ENCODE measurements at regions not wholly inside any gene's neighbourhood (a gene's known extent, or its start where the extent isn't known, plus 50 kb on each side); places are given as distances from the start of the nearest gene placed in this dataset.
A peak's percentile ranks its signal among the peaks of the same experiment; 100 is the strongest.
"Not testable (repeated sequence)": the region's sequence is repeated elsewhere in the genome, so short reads cannot be mapped to it uniquely, and the experiment has no call there.

DNA sequence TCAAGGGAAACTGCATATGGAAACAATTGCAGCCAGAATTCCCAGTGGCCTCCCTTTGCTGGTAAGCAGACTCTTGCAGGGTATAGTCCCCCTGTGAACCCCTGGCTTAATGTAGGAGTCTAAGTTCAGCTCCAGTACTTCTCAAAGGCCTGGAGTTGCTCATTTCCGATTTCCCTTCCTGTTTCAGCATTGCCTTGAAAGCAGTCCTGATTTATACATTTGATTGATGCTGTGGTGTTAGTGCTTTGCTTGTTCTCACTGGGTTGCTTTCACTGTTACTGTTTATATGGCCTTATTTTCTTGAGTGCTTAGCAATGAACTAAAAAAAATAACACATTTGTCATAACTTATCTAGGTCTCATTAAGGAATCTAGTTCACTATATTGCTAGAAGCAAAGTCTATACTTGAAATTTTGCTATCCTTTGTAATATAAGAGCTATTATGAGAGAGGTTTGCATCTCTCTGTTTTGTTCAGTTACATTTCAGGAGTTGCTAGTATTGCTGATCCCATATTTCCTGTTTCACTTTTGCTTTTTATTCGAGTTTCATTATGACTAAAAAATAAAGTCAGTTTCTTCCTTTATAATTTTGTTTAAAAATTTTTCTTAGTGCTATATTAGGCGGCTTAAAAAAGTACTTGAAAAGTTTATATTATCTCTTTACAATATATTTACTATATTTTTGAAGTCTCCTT lies 122.4 kb upstream of the NMUR2 start:
- DNase-seq: no peak

DNA sequence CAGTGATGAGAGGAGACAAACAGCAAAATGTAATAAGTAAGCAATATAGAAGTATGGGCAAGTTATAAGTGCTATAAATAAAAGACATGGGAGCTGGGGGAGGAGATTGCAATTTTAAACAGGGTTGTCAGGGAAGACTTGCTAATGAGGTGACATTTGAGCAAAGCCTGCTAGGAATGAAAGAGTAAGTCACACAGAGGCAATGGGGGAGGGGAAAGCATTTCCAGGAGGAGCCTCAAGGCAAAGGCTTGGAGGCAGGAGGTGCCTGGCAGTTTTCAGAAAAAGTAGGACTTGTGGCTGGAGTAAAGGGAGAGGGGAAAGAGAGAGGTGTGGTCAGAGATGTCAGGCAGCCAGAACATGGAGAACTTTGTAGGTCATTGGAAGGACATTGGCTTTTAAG lies 124.4 kb upstream of the NMUR2 start:
- DNase-seq: no peak

DNA sequence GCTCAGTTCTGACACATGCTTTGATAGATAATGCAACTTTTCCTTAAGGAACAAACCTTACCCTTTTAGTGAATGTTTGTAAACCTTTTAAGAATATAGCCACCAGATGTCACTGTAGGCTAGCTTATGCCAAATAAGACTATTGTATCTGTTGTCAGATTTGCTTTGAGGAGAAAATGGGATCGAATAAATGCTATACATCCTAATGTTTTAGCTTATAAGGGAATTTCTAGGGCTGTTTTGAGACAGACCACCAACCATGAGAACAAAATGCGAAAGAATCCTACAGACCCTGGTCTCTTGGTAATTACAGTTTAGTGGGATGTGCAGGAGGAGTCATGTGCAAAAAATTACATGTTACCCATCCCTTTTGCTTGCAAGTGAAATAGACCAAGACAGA lies 127.6 kb upstream of the NMUR2 start:
- DNase-seq: peak; percentile 33

GRCh38 chr5:152534641-152535040 lies 129.6 kb upstream of the NMUR2 start:
- DNase-seq: peak; percentile 58

DNA sequence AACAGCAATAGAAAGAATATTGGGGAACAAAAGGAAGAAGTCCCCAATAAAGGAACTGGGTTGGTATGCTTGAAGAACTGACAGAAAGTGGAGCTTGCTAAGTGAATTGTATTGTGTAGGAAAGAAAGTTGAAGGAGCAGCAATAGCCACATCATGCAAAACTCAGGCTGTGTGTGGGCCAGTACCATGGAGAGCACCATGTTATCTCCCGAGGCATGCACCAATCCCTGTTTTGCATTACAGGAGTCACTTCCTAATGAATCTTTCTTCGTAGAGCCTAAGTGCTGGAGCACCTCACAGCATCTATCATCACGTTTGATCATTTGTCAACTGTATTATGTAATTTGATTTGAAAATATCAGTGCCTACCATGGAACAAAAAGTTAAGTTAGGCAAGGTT lies 137.7 kb upstream of the NMUR2 start:
- no peak for DNase-seq

GRCh38 chr5:152546493-152546892 lies 141.4 kb upstream of the NMUR2 start:
- DNase-seq: no peak

DNA sequence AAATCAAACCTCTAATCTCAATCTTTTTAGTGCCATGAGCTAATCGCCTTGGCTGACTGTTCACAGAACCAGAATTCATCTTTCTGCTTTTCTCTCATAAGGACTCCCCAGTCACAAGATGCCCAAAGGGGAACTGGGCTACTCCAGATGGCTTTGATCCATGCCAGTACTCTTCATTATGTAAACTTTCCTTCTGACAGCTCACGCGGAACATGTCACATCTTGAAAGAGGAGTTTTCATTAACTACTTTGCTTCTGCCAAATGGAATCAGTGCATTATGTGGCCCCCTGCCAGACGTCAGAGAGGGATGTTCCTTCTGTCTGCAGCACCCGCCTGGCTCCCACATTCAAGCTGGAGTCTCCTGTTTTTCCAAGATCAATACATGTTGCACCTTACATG lies 142.1 kb upstream of the NMUR2 start:
- DNase-seq: no peak

- no peak for DNase-seq
Measured at GRCh38 chr5:152549709-152550108, 144.6 kb upstream of the NMUR2 start.

DNA sequence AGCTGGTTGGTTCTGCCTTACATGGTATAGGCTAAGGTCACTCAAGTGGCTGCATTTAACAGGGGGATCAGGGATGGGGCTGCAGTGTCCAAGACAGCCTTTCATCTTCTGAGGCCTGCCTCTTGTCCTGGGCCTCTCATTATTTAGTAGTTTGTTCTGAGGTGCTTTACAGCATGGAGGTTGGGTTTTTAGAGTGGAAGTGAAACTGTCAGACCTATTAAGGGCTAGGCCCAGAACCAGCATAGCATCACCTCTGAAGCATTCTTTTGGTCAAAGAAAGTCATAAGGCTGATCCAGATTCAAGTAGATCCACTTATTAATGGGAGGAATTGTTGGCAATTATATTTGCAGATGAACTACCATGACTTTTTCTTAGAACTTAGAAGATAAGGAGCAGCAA lies 146.0 kb upstream of the NMUR2 start:
- DNase-seq: no peak

DNA sequence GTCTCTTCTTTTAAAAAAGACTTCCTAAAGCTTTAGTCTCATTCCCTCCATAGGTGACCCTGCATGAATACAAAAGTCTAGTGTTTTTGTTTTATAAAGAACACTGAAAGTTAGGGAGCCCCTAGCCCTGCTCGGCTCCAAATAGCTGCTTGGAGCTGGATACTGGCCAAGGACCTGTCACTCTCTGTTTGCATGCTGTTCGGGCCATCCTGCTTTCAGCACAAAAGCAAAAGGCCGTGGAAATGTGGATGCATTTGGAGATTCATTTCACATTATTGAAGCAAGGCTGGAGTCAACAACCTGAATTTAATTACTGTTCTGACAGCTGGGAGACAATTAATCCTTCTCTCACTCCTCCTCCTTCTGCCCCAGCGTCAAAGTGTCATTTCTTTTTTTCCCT lies 151.7 kb upstream of the NMUR2 start:
- DNase-seq: peak; percentile 53

DNA sequence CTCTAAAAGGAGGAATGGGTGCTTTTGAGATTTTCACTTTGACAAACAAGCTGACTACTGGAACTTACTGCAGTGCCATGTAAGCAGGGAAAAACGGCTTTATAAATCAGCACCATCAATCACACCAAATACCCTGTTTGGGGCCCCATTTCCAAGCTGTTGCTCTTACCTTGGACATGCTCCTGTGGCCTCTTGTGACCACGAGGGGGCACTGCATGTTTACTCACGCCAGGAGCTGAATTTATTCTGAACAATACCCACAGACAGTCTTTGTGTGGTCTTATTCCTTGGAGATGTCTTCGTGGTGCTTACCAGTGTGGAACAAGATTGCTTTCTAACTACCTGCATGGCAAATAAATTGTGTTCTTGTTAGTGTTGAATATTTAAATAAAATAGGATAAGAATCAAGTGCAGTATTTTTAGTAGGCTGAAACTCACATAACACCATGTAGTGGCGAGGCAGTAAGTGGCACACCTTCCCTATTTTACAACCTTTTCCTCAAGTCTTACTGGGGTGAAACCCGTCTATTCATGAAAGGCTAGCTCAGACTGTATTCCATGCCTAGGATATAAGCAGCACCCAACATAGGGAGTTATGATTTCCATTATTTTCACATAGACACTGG lies 155.5 kb upstream of the NMUR2 start:
- no peak for DNase-seq

- DNase-seq: no peak
Measured at GRCh38 chr5:152568016-152568415, 162.9 kb upstream of the NMUR2 start.

GRCh38 chr5:152572812-152573211 lies 167.7 kb upstream of the NMUR2 start:
- DNase-seq: no peak

DNA sequence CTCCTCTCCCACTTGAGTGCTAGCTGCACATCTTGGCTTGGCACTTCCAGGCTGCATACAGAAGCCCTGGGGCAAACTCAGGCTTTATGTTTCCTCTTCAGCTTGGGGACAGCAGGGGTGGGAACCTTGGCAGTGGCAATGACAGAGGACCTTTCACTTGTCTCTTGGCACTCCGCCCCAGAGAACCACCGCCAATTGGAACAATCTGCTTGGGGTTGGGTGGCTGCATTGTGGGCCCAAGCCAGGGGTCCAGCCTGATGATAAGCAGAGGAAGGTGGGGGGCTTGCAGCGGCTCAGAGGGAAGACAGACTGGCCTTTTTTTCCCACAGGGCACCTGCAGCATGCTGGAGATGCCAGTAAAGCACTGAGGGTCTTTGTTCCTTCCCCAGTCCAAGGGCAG lies 179.0 kb upstream of the NMUR2 start:
- DNase-seq: no peak

- DNase-seq: no peak
Measured at GRCh38 chr5:152592416-152592815, 187.3 kb upstream of the NMUR2 start.

DNA sequence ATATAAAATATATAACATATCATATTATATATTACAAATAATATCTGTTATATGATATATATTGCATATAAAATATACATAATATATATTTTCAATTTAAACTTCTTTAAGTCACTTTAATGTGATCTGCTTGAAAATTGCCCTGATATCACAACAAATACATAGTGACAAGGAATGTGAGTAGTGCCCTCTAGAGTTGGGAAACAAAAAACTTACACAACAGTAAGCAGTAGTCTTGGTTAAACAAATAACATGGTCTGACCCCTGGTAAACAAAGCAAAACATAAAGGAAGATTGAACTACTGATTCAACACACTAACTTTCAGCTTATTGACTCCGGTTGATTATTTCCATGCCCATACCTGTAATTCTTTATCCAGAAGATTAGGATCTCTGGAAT lies 188.3 kb upstream of the NMUR2 start:
- DNase-seq: no peak

DNA sequence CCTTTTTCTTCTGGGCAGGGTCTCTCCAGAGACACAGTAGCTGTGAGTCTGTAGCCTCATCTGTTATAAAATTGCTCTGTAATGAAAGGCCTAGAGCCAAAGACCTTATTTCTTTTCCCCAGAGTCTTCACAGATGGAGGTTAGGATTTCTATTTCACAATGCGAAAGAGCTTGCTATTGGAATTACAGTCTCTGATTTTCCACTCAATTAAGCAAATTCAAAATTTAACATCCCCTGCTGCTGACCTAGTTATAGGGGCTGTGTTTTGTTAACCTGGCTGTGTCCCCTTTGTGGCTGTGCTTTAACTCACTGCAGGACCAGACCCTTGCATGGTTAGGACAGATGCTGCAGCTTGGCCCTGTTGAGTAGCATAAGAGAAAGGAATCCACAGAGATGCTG lies 190.3 kb upstream of the NMUR2 start:
- no peak for DNase-seq

GRCh38 chr5:152599096-152599495 lies 194.0 kb upstream of the NMUR2 start:
- DNase-seq: no peak

GRCh38 chr5:152601806-152602732 lies 197.0 kb upstream of the NMUR2 start:
- no peak for DNase-seq

- not testable (repeated sequence) for DNase-seq
Measured at GRCh38 chr5:152606050-152606449, 201.0 kb upstream of the NMUR2 start.

- DNase-seq: peak; percentile 80
Measured at GRCh38 chr5:152606776-152607364, 201.8 kb upstream of the NMUR2 start.

- DNase-seq: no peak
Measured at GRCh38 chr5:152607401-152608160, 202.5 kb upstream of the NMUR2 start.

Data from skin of body (tissue), 1 donor.